OCI-LY3 (cell line): ENCODE measurements at regions not wholly inside any gene's neighbourhood (a gene's known extent, or its start where the extent isn't known, plus 50 kb on each side); places are given as distances from the start of the nearest gene placed in this dataset.

ENCODE experiments used
- H2AFZ ChIP-seq: fragments of 200-600, 300-600 bp; shearing (Covaris generic); 2 replicates; pipeline ENCODE4 v1.6.0; 2014; ENCODE audit warnings: antibody characterized with exemption, low read depth, low read length
- H3K27ac ChIP-seq: fragments of 200-600, 300-600 bp; sonication (generic); 2 replicates; pipeline ENCODE4 v1.5.1; 2014; ENCODE audit warnings: mild to moderate bottlenecking, low read length, moderate library complexity, mixed read lengths
- H3K27me3 ChIP-seq: fragments of 200-600, 300-600 bp; sonication (generic); 2 replicates; pipeline ENCODE4 v1.6.1; 2014; ENCODE audit warnings: low read depth, low read length, mixed read lengths
- H3K36me3 ChIP-seq: fragments of 200-600, 300-600 bp; sonication (generic); replicated peaks from 2 replicates; pipeline ENCODE3; 2014; ENCODE audit warnings: low read depth, low read length, mixed read lengths
- H3K4me1 ChIP-seq: fragments of 300-600, 200-600 bp; sonication (generic); 2 replicates; pipeline ENCODE4 v1.6.1; 2014; ENCODE audit warnings: low read length, mixed read lengths
- H3K4me2 ChIP-seq: fragments of 200-600, 300-600 bp; sonication (generic); 2 replicates; pipeline ENCODE4 v1.6.1; 2014; ENCODE audit warnings: low read length, mixed read lengths
- H3K4me3 ChIP-seq: fragments of 300-600, 200-600 bp; sonication (generic); 2 replicates; pipeline ENCODE4 v1.5.1; 2014; ENCODE audit warnings: antibody characterized with exemption, mild to moderate bottlenecking, low read length, moderate library complexity
- H3K79me2 ChIP-seq: fragments of 300-600, 200-600 bp; shearing (Covaris generic); 2 replicates; pipeline ENCODE4 v1.6.1; 2014; ENCODE audit warnings: mild to moderate bottlenecking, low read length, mixed read lengths
- H3K9ac ChIP-seq: fragments of 300-600, 200-600 bp; shearing (Covaris generic); 2 replicates; pipeline ENCODE4 v1.6.0; 2014; ENCODE audit warnings: mild to moderate bottlenecking, low read length, moderate library complexity
- H3K9me3 ChIP-seq: fragments of 200-600, 300-600 bp; shearing (Covaris generic); 2 replicates; pipeline ENCODE4 v1.6.1; 2014; ENCODE audit warnings: low read length, mixed read lengths; ENCODE audit not compliant: insufficient read depth
- H4K20me1 ChIP-seq: fragments of 200-600, 300-600 bp; sonication (generic); 2 replicates; pipeline ENCODE4 v1.6.1; 2016; ENCODE audit warnings: low read length, mixed read lengths; ENCODE audit not compliant: insufficient read depth
- EZH2phosphoT487 ChIP-seq: fragments of 200-600 bp; shearing (Covaris generic); IDR thresholded peaks from 2 replicates; pipeline ENCODE4 v1.6.1; 2018; ENCODE audit warnings: antibody characterized with exemption, mixed run types, low read depth
- TF ChIP-seq, protein P1 (sequence below): fragments of 200-600, 300-600 bp; sonication (generic); IDR thresholded peaks from 2 replicates; pipeline ENCODE4 v1.5.1; 2014; ENCODE audit warnings: antibody characterized with exemption, low read length, low read depth

- peaks cover 5% of the 10 kb centered on the region; the same call in 1 of the 2 replicates for H3K27me3 ChIP-seq
- H3K79me2 ChIP-seq, result no peaks in the 10 kb centered on the region
- H2AFZ ChIP-seq, result no peak overlapping the region
- TF ChIP-seq, protein P1, sequence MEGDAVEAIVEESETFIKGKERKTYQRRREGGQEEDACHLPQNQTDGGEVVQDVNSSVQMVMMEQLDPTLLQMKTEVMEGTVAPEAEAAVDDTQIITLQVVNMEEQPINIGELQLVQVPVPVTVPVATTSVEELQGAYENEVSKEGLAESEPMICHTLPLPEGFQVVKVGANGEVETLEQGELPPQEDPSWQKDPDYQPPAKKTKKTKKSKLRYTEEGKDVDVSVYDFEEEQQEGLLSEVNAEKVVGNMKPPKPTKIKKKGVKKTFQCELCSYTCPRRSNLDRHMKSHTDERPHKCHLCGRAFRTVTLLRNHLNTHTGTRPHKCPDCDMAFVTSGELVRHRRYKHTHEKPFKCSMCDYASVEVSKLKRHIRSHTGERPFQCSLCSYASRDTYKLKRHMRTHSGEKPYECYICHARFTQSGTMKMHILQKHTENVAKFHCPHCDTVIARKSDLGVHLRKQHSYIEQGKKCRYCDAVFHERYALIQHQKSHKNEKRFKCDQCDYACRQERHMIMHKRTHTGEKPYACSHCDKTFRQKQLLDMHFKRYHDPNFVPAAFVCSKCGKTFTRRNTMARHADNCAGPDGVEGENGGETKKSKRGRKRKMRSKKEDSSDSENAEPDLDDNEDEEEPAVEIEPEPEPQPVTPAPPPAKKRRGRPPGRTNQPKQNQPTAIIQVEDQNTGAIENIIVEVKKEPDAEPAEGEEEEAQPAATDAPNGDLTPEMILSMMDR, result no peak
- TF ChIP-seq EZH2phosphoT487, result no peak
- H3K27ac ChIP-seq, result no peak overlapping the region
- H3K4me3 ChIP-seq, result no peak overlapping the region
- H3K4me2 ChIP-seq, result no peak overlapping the region
- no peaks in the 10 kb centered on the region for H4K20me1 ChIP-seq
- H3K36me3 ChIP-seq, result no peaks in the 10 kb centered on the region
- no peak overlapping the region for H3K9ac ChIP-seq
- H3K9me3 ChIP-seq, result no peaks in the 10 kb centered on the region
- H3K4me1 ChIP-seq, result no peaks in the 10 kb centered on the region
Observed at GRCh38 chr12:115464111-115464581, 780.2 kb upstream of the TBX3 start.

GRCh38 chr12:115461401-115461800 is 777.4 kb upstream of the TBX3 start:
- no peak overlapping the region for H3K4me3 ChIP-seq
- H3K9ac ChIP-seq, result no peak overlapping the region
- H3K4me1 ChIP-seq, result no peaks in the 10 kb centered on the region
- H2AFZ ChIP-seq, result no peak overlapping the region
- H3K4me2 ChIP-seq, result no peak overlapping the region
- no peaks in the 10 kb centered on the region for H4K20me1 ChIP-seq
- H3K36me3 ChIP-seq, result no peaks in the 10 kb centered on the region
- H3K27me3 ChIP-seq, result peaks cover 5% of the 10 kb centered on the region; the same call in 1 of the 2 replicates
- H3K79me2 ChIP-seq, result no peaks in the 10 kb centered on the region
- no peaks in the 10 kb centered on the region for H3K9me3 ChIP-seq
- no peak overlapping the region for H3K27ac ChIP-seq
- TF ChIP-seq, protein P1, result no peak
- no peak for TF ChIP-seq EZH2phosphoT487

DNA sequence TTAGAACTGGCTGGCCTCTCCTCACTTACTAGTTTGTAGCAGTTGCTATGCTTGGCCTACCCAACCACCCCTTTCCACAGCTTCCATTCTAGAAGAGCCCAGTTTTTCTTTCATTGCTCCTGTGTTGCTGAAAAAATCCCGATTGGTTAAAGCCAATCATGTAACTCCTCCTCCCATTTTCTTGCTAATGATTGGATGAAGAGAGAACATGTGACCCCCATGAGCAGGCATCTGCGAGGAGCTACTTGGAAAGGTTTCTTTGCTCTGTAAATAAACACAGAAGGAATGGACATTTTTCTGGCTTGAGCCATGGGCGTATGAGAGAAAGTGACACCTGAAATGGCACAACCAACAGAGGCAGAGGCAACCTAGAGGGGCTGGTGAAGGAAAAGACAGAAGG is 773.8 kb upstream of the TBX3 start:
- Histone ChIP-seq H3K79me2 (no peaks in the 10 kb centered on the region), H3K4me1 (no peaks in the 10 kb centered on the region), H3K9ac (no peak overlapping the region), H3K9me3 (no peaks in the 10 kb centered on the region), H3K27ac (no peak overlapping the region), H4K20me1 (no peaks in the 10 kb centered on the region), H3K36me3 (no peaks in the 10 kb centered on the region), H2AFZ (no peak overlapping the region), H3K4me3 (no peak overlapping the region), H3K4me2 (no peak overlapping the region), H3K27me3 (0 out of 2 replicates have a peak, but pooled peaks cover 3% of the 10 kb centered on the region)
- no peak for TF ChIP-seq EZH2phosphoT487
- TF ChIP-seq, protein P1, result no peak

DNA sequence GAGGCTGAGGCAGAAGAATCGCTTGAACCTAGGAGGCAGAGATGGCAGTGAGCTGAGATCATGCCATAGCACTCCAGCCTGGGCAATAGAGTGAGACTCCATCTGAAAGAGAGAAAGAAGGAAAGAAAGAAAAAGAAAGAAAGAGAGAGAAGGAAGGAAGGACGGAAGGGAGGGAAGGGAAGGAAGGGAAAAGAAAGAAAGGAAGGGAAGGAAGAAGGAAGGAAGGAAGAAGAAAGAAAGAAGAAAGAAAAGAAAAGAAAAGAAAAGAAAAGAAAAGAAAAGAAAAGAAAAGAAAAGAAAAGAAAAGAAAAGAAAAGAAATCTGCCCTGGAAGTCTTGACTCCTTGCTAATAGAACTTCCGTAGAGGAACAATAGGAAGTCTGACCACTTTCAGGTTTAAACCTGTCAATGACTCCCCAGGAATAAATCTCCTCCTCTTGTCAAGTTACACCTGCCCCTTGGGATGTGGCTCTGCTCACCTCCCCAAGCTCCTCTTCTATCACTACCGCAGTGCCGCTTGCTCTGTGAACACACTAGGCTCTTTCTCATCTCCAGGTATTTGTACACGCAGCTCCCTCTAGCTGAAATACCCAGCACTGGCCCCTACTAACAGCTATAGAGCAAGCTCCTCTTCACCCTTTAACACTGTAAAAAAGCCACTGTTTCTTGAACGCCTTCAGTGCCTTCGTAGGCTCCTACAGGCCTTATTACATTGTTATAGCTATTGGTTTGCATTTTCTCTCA is 773.1 kb upstream of the TBX3 start:
- Histone ChIP-seq H3K9ac (no peak overlapping the region), H3K27ac (no peak overlapping the region), H3K36me3 (no peaks in the 10 kb centered on the region), H3K27me3 (0 out of 2 replicates have a peak, but pooled peaks cover 3% of the 10 kb centered on the region), H3K4me2 (no peak overlapping the region), H2AFZ (no peak overlapping the region), H3K4me1 (no peaks in the 10 kb centered on the region), H3K4me3 (no peak overlapping the region), H3K79me2 (no peaks in the 10 kb centered on the region), H3K9me3 (no peaks in the 10 kb centered on the region), H4K20me1 (no peaks in the 10 kb centered on the region)
- TF ChIP-seq, protein P1, result peak; percentile 38
- TF ChIP-seq EZH2phosphoT487, result no peak
